ENCODE measurements at regions not wholly inside any gene's neighbourhood (a gene's known extent, or its start where the extent isn't known, plus 50 kb on each side); places are given as distances from the start of the nearest gene placed in this dataset.

DNA sequence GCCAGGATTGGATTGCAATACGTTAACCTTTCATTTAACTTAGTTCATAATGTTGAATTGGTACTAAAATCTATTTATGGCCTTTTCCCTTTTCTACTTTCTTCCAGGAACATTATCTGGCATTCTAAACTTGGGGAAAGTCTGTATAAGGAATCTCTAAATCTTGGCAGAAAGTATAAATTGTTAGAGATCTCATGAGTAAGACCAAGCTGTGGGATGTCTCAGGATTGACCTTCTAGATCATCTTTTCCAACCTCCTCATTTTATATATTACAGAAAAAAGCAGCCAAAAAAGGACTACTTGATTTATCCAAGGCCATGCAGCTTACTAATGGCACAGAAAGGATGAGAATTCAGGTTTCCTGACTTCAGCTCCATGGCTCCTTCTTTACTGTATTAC is 598.3 kb downstream of the INHBA start:
- TF ChIP-seq, protein P1, sequence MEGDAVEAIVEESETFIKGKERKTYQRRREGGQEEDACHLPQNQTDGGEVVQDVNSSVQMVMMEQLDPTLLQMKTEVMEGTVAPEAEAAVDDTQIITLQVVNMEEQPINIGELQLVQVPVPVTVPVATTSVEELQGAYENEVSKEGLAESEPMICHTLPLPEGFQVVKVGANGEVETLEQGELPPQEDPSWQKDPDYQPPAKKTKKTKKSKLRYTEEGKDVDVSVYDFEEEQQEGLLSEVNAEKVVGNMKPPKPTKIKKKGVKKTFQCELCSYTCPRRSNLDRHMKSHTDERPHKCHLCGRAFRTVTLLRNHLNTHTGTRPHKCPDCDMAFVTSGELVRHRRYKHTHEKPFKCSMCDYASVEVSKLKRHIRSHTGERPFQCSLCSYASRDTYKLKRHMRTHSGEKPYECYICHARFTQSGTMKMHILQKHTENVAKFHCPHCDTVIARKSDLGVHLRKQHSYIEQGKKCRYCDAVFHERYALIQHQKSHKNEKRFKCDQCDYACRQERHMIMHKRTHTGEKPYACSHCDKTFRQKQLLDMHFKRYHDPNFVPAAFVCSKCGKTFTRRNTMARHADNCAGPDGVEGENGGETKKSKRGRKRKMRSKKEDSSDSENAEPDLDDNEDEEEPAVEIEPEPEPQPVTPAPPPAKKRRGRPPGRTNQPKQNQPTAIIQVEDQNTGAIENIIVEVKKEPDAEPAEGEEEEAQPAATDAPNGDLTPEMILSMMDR (IDR thresholded peaks at IDR 0.05), result no peak
- Histone ChIP-seq H3K9me3 (no peaks in the 10 kb centered on the region), H3K27ac (no peak overlapping the region), H3K4me1 (no peaks in the 10 kb centered on the region), H3K27me3 (no peaks in the 10 kb centered on the region), H3K4me3 (no peak overlapping the region), H3K36me3 (no peaks in the 10 kb centered on the region)
- DNase-seq, result no peak
- intact Hi-C loops (cut with DNase I), result no loop called here
- no peak for ATAC-seq

DNA sequence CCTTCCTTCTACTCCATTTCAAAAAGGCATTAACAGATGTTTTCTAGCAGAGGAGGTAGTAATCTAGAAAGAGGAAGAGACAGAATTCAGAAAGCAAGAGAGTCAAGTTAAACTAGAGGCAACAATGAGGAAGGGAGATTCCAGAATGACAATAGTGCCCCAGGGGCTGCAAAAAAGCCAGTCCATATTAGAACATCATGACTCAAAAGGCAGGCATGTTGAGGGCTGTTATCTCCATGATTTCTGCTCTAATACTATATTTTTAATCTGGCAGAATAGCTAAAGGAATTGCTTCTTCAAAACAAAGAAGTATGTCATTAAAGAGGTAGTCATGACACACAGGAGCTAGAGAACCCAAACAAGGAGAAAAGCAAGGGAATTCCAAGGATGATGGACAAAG is 599.6 kb downstream of the INHBA start:
- ATAC-seq, result no peak
- no peak for DNase-seq
- no peaks in the 10 kb centered on the region for H3K36me3 ChIP-seq
- no peaks in the 10 kb centered on the region for H3K9me3 ChIP-seq
- no peaks in the 10 kb centered on the region for H3K4me1 ChIP-seq
- no peaks in the 10 kb centered on the region for H3K27me3 ChIP-seq
- H3K27ac ChIP-seq, result no peak overlapping the region
- intact Hi-C loops (cut with DNase I), result no loop called here
- TF ChIP-seq, protein P1 (IDR thresholded peaks at IDR 0.05), result no peak
- no peak overlapping the region for H3K4me3 ChIP-seq

DNA sequence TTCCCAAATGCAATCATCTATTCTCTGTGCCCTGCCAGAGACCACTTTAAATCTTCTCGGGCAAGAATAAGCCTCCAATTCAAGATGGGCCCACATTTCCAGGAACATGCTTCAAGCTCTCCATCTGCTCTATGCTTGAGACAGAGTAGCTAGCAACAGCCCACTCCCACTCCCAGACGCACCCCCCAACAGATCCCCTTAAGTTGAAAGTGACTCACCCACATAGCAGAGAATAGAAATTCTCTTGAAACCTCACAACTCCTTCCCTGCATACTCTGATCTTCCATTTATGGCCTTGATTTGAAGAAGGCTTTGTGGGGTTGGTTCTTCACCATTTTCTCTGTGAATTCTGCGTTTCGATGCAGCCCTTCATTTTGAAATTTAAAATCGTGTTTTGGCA is 604.0 kb downstream of the INHBA start:
- Histone ChIP-seq H3K4me3 (no peak overlapping the region), H3K27me3 (no peaks in the 10 kb centered on the region), H3K9me3 (no peaks in the 10 kb centered on the region), H3K27ac (no peak overlapping the region), H3K4me1 (no peaks in the 10 kb centered on the region), H3K36me3 (no peaks in the 10 kb centered on the region)
- TF ChIP-seq, protein P1 (IDR thresholded peaks at IDR 0.05), result no peak
- ATAC-seq, result no peak
- intact Hi-C loops (cut with DNase I), result no loop called here
- no peak for DNase-seq

DNA sequence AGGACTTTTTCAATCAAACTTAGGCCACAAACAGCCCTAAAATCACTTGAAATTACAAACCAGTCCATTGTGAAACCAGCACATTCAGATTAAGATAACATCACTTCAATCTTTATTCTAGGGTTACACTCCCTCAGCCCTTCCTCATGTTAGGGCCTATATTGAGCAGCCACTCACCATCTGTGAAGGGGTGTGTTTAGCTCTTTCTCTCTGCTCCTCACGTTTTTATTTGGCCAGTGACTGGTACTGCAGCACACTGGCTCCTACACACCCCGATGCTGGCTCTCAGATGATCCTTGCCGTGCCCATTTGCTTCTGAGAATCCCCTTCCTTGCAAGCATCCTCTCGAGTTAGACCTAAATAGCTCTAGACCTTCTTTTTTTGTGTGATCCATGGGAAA is 604.5 kb downstream of the INHBA start:
- H3K27me3 ChIP-seq, result no peaks in the 10 kb centered on the region
- no peak for DNase-seq
- TF ChIP-seq, protein P1 (IDR thresholded peaks at IDR 0.05), result no peak
- H3K9me3 ChIP-seq, result no peaks in the 10 kb centered on the region
- intact Hi-C loops (cut with DNase I), result no loop called here
- H3K4me1 ChIP-seq, result no peaks in the 10 kb centered on the region
- no peaks in the 10 kb centered on the region for H3K36me3 ChIP-seq
- H3K4me3 ChIP-seq, result no peak overlapping the region
- no peak overlapping the region for H3K27ac ChIP-seq
- ATAC-seq, result no peak

DNA sequence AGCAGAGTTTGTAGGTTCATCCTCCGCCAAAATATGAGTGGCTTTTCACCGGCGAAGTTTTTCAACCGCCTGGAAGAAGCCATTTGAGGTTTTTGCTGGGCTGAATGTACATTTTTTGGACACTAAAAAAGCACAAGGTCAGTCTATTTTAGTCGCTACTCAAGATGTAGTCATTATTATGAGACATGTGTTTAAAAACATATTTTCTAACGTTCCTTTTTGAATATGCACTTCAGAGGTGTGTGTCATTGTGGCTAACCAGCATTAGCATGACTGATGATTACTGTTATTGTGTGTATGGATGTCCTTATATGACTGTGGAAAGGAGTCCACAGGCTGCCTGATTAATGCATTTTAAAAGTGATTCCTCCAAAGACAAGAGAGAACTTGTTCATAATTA is 605.4 kb downstream of the INHBA start:
- TF ChIP-seq, protein P1 (IDR thresholded peaks at IDR 0.05), result no peak
- intact Hi-C loops (cut with DNase I), result no loop called here
- Histone ChIP-seq H3K27ac (no peak overlapping the region), H3K36me3 (no peaks in the 10 kb centered on the region), H3K9me3 (no peaks in the 10 kb centered on the region), H3K27me3 (no peaks in the 10 kb centered on the region), H3K4me1 (no peaks in the 10 kb centered on the region), H3K4me3 (no peak overlapping the region)
- no peak for ATAC-seq
- DNase-seq, result no peak

Data from left lung (tissue), 4 donors.